Gastroesophageal sphincter (tissue), 2 donors: ENCODE measurements at regions not wholly inside any gene's neighbourhood (a gene's known extent, or its start where the extent isn't known, plus 50 kb on each side); places are given as distances from the start of the nearest gene placed in this dataset.
"Not testable (repeated sequence)": the region's sequence is repeated elsewhere in the genome, so short reads cannot be mapped to it uniquely, and the experiment has no call there.

ENCODE experiments used
- POLR2A ChIP-seq, 2 donors: fragments of 450-650 bp; IDR thresholded peaks; one replicate each; pipeline ENCODE4 v1.6.1; 2017; ENCODE audit warnings: antibody characterized with exemption in 2 of 2, mild to moderate bottlenecking in 2 of 2, moderate library complexity in 1 of 2
- POLR2AphosphoS5 ChIP-seq: sonication (generic); formaldehyde crosslinking; IDR thresholded peaks from one replicate; pipeline ENCODE4 v1.6.1; 2017; ENCODE audit warnings: antibody characterized with exemption

- TF ChIP-seq POLR2A (IDR thresholded peaks at IDR 0.05); POLR2AphosphoS5: not testable (repeated sequence)
Measured at GRCh38 chr12:86709017-86709416, 452.8 kb upstream of the MGAT4C start.
